ENCODE measurements at regions not wholly inside any gene's neighbourhood (a gene's known extent, or its start where the extent isn't known, plus 50 kb on each side); places are given as distances from the start of the nearest gene placed in this dataset.

DNA sequence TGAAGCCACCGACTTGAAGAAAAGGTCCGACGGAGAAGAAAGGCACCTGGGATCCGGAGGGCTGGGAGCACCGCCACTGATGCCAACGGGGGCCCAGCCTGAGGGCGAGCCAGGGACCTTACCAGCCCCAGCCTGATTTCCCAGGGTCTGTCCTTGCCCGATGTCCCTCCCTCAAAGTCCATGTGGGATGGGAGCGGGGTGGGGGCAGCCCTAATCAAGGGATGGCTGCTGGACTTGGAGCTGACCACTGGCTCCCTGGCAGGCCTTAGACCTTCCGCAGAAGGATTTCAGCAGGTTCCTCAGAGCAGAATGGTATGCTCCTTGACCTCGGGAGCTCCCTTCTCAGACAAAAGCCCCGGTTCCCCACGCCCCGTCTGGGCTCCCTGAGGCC lies 99.6 kb downstream of the ZFP36L2 start:
- TF ChIP-seq CTCF (IDR thresholded peaks at IDR 0.05; ENCODE audit: poor library complexity): no peak
- no peak for TF ChIP-seq EZH2 (IDR thresholded peaks at IDR 0.05; ENCODE audit: borderline replicate concordance)
- no peak for TF ChIP-seq EZH2phosphoT487 (IDR thresholded peaks at IDR 0.05; ENCODE audit: low read depth, severe bottlenecking, unreplicated experiment)
